ENCODE measurements at regions not wholly inside any gene's neighbourhood (a gene's known extent, or its start where the extent isn't known, plus 50 kb on each side); places are given as distances from the start of the nearest gene placed in this dataset.
A peak's percentile ranks its signal among the peaks of the same experiment; 100 is the strongest.

GRCh38 chr3:16031434-16031833, 143.0 kb upstream of the GALNT15 start:
- no peak overlapping the region for H2AFZ ChIP-seq (ENCODE audit: control insufficient read depth, low read length)
- dilution Hi-C loops (cut with MboI; ENCODE audit: extremely low pct_ligation_motif_present, low sequenced_read_pairs): no loop called here
- peaks cover 10% of the 10 kb centered on the region for H3K4me1 ChIP-seq (ENCODE audit: control insufficient read depth, extremely low read depth, insufficient read depth, low read length)
- H3K4me2 ChIP-seq (ENCODE audit: control insufficient read depth, extremely low read depth, insufficient read depth, low read depth, low read length): no peak overlapping the region
- H3K9ac ChIP-seq (ENCODE audit: control insufficient read depth, extremely low read depth, insufficient read depth, low read length): no peak overlapping the region
- H3K36me3 ChIP-seq (ENCODE audit: control insufficient read depth in 2 of 2, extremely low read depth in 1 of 2, insufficient read depth in 2 of 2, low read length in 2 of 2): no peaks in the 10 kb centered on the region
- H3K9me3 ChIP-seq (ENCODE audit: control insufficient read depth, low read depth, low read length): no peaks in the 10 kb centered on the region
- no peaks in the 10 kb centered on the region for H3K79me2 ChIP-seq (ENCODE audit: control insufficient read depth, insufficient read depth, low read length)
- no peak for DNase-seq (ENCODE audit: low read depth, low spot score)
- no peak overlapping the region for H3K4me3 ChIP-seq (ENCODE audit: control insufficient read depth in 2 of 3, extremely low read depth in 1 of 3, insufficient read depth in 2 of 3, low read depth in 1 of 3, low read length in 3 of 3)
- no peaks in the 10 kb centered on the region for H3K9me1 ChIP-seq (ENCODE audit: control insufficient read depth, extremely low read depth, insufficient read depth, low read length)
- TF ChIP-seq CTCF (optimal IDR thresholded peaks at IDR 0.05 in 1 of 3, IDR thresholded peaks at IDR 0.05 in 1 of 3, conservative IDR thresholded peaks at IDR 0.05 in 1 of 3; ENCODE audit: extremely low read depth in 1 of 3, insufficient read depth in 2 of 3, low read length in 3 of 3) (no peak), EZH2 (IDR thresholded peaks at IDR 0.05; ENCODE audit: low read length) (no peak)
- no peak for FAIRE-seq
- no peaks in the 10 kb centered on the region for H4K20me1 ChIP-seq (ENCODE audit: control insufficient read depth, extremely low read depth, insufficient read depth, low read length)
- no peak overlapping the region for H3K27ac ChIP-seq (ENCODE audit: control insufficient read depth, insufficient read depth, low read length)
- H3K27me3 ChIP-seq (ENCODE audit: control insufficient read depth, extremely low read depth, insufficient read depth, low read length): no peaks in the 10 kb centered on the region

- Histone ChIP-seq H3K27me3 (ENCODE audit: control insufficient read depth, extremely low read depth, insufficient read depth, low read length) (no peaks in the 10 kb centered on the region), H3K27ac (ENCODE audit: control insufficient read depth, insufficient read depth, low read length) (no peak overlapping the region), H2AFZ (ENCODE audit: control insufficient read depth, low read length) (no peak overlapping the region), H3K4me2 (ENCODE audit: control insufficient read depth, extremely low read depth, insufficient read depth, low read depth, low read length) (peak overlapping the region; percentile 6), H3K4me1 (ENCODE audit: control insufficient read depth, extremely low read depth, insufficient read depth, low read length) (peaks cover 10% of the 10 kb centered on the region), H4K20me1 (ENCODE audit: control insufficient read depth, extremely low read depth, insufficient read depth, low read length) (no peaks in the 10 kb centered on the region), H3K36me3 (ENCODE audit: control insufficient read depth in 2 of 2, extremely low read depth in 1 of 2, insufficient read depth in 2 of 2, low read length in 2 of 2) (no peaks in the 10 kb centered on the region), H3K79me2 (ENCODE audit: control insufficient read depth, insufficient read depth, low read length) (no peaks in the 10 kb centered on the region), H3K4me3 (ENCODE audit: control insufficient read depth in 2 of 3, extremely low read depth in 1 of 3, insufficient read depth in 2 of 3, low read depth in 1 of 3, low read length in 3 of 3) (no peak overlapping the region), H3K9me3 (ENCODE audit: control insufficient read depth, low read depth, low read length) (no peaks in the 10 kb centered on the region), H3K9me1 (ENCODE audit: control insufficient read depth, extremely low read depth, insufficient read depth, low read length) (no peaks in the 10 kb centered on the region), H3K9ac (ENCODE audit: control insufficient read depth, extremely low read depth, insufficient read depth, low read length) (no peak overlapping the region)
- TF ChIP-seq EZH2 (IDR thresholded peaks at IDR 0.05; ENCODE audit: low read length) (no peak), CTCF (optimal IDR thresholded peaks at IDR 0.05 in 1 of 3, IDR thresholded peaks at IDR 0.05 in 1 of 3, conservative IDR thresholded peaks at IDR 0.05 in 1 of 3; ENCODE audit: extremely low read depth in 1 of 3, insufficient read depth in 2 of 3, low read length in 3 of 3) (no peak)
- DNase-seq (ENCODE audit: low read depth, low spot score) (no peak), FAIRE-seq (no peak)
- dilution Hi-C loops (cut with MboI; ENCODE audit: extremely low pct_ligation_motif_present, low sequenced_read_pairs): no loop called here
Observed at GRCh38 chr3:16033889-16034687, 140.4 kb upstream of the GALNT15 start.

All from keratinocyte (primary cell).